Endothelial cell of umbilical vein (primary cell): ENCODE measurements at regions not wholly inside any gene's neighbourhood (a gene's known extent, or its start where the extent isn't known, plus 50 kb on each side); places are given as distances from the start of the nearest gene placed in this dataset.

Source experiments
- BruUV-seq: library from RNA; stranded (reverse); fragments of 400-500 nt; replicated peaks from 2 replicates; lab custom pipeline; 2021; lab: Mats Ljungman, UMichigan
- CTCF ChIA-PET: fragments of 300-600, 350-600 bp; sonication (Branson Sonifier 250); formaldehyde crosslinking; loops from one replicate; lab custom pipeline; 2021; ENCODE audit warnings: antibody characterized with exemption, inconsistent platforms; lab: Charles Lee
- POLR2A ChIA-PET: fragments of 300-600, 350-600 bp; sonication (Branson Sonifier 250); formaldehyde crosslinking; loops from one replicate; lab custom pipeline; 2021; ENCODE audit warnings: antibody characterized with exemption, inconsistent platforms; lab: Charles Lee
- DNase-seq: peaks from one replicate; pipeline ENCODE4 v3.0.0-alpha.2; 2011; ENCODE audit warnings: low read depth, low spot score
- FAIRE-seq: peaks from 2 replicates; lab custom pipeline; 2011; peaks lifted over from hg19 to GRCh38; lab: Jason Lieb, UNC
- H2AFZ ChIP-seq: 2 replicates; pipeline ENCODE4 v1.6.0; 2012; ENCODE audit warnings: low read depth, low read length, control low read depth, inconsistent platforms
- H3K27ac ChIP-seq: 2 replicates; pipeline ENCODE4 v1.5.1; 2011; ENCODE audit warnings: low read depth, mild to moderate bottlenecking, control low read depth, low read length, moderate library complexity; ENCODE audit not compliant: insufficient read depth
- H3K27me3 ChIP-seq, 2 experiments: 2 replicates each; pipeline versions ENCODE4 v1.6.0 to v1.6.1; 2011; ENCODE audit warnings: low read length in 2 of 2, mixed read lengths in 1 of 2; ENCODE audit not compliant: control insufficient read depth in 2 of 2, insufficient read depth in 2 of 2
- H3K36me3 ChIP-seq, 2 experiments: 2 replicates in 1 of 2; 3 replicates in 1 of 2; pipeline ENCODE4 v1.5.1; 2011; ENCODE audit warnings: low read length in 2 of 2, mild to moderate bottlenecking in 1 of 2, moderate library complexity in 1 of 2; ENCODE audit not compliant: control insufficient read depth in 2 of 2, insufficient read depth in 2 of 2; ENCODE audit errors: extremely low read depth in 1 of 2
- H3K4me1 ChIP-seq: 3 replicates; pipeline ENCODE4 v1.5.1; 2011; ENCODE audit warnings: mild to moderate bottlenecking, low read length; ENCODE audit not compliant: control insufficient read depth, insufficient read depth; ENCODE audit errors: extremely low read depth
- H3K4me2 ChIP-seq: 2 replicates; pipeline ENCODE4 v1.6.1; 2011; ENCODE audit warnings: low read length, control low read depth, mixed read lengths; ENCODE audit not compliant: insufficient read depth
- H3K4me3 ChIP-seq, 3 experiments: fragments of 200-600 bp in 1 of 3; sonication (generic), shearing (Covaris generic) in 1 of 3; replicated peaks in 1 of 3; 2 replicates each; pipeline ENCODE4 v1.5.1; 2011 to 2016; ENCODE audit warnings: control low read depth in 3 of 3, low read length in 3 of 3, mild to moderate bottlenecking in 2 of 3, inconsistent platforms in 1 of 3, low read depth in 1 of 3, moderate library complexity in 1 of 3; ENCODE audit not compliant: insufficient read depth in 1 of 3
- H3K79me2 ChIP-seq: 2 replicates; pipeline ENCODE4 v1.6.0; 2012; ENCODE audit warnings: low read length, inconsistent platforms; ENCODE audit not compliant: control insufficient read depth, insufficient read depth
- H3K9ac ChIP-seq: replicated peaks from 2 replicates; pipeline ENCODE3; 2011; ENCODE audit warnings: low read length, control low read depth; ENCODE audit not compliant: insufficient read depth; ENCODE audit errors: extremely low read depth
- H3K9me1 ChIP-seq: replicated peaks from 3 replicates; pipeline ENCODE4 v1.6.0; 2011; ENCODE audit warnings: mild to moderate bottlenecking, low read length; ENCODE audit not compliant: control insufficient read depth, insufficient read depth; ENCODE audit errors: extremely low read depth
- H3K9me3 ChIP-seq: replicated peaks from 2 replicates; pipeline ENCODE4 v1.5.1; 2012; ENCODE audit warnings: low read length, inconsistent platforms; ENCODE audit not compliant: control insufficient read depth, insufficient read depth
- H4K20me1 ChIP-seq: replicated peaks from 2 replicates; pipeline ENCODE3; 2011; ENCODE audit warnings: mild to moderate bottlenecking, low read length; ENCODE audit not compliant: control insufficient read depth, insufficient read depth; ENCODE audit errors: extremely low read depth
- CTCF ChIP-seq, 2 donors: IDR thresholded peaks; 1 replicate in 1 of 2; 2 replicates in 1 of 2; pipeline ENCODE4 v1.5.1; 2011; ENCODE audit warnings: low read length in 2 of 2, mild to moderate bottlenecking in 2 of 2, moderate library complexity in 2 of 2, control low read depth in 1 of 2, inconsistent platforms in 1 of 2, low read depth in 1 of 2; ENCODE audit not compliant: insufficient read depth in 1 of 2; ENCODE audit errors: extremely low read depth in 1 of 2
- EZH2 ChIP-seq: IDR thresholded peaks from 2 replicates; pipeline ENCODE4 v1.6.1; 2012; ENCODE audit warnings: borderline replicate concordance, low read depth, mild to moderate bottlenecking, moderate library complexity, low read length, inconsistent platforms; ENCODE audit not compliant: severe bottlenecking
- FOS ChIP-seq: IDR thresholded peaks from 2 replicates; pipeline ENCODE4 v1.6.1; 2011; ENCODE audit warnings: mild to moderate bottlenecking, low read length, moderate library complexity, borderline replicate concordance; ENCODE audit not compliant: insufficient read depth
- GATA2 ChIP-seq: IDR thresholded peaks from 2 replicates; pipeline ENCODE4 v1.7.0; 2011; ENCODE audit warnings: low read depth, mild to moderate bottlenecking, moderate library complexity, mixed read lengths, low read length; ENCODE audit not compliant: insufficient read length, insufficient read depth
- JUN ChIP-seq: IDR thresholded peaks from 2 replicates; pipeline ENCODE4 v1.6.1; 2011; ENCODE audit warnings: borderline replicate concordance, low read depth; ENCODE audit not compliant: insufficient read length, insufficient read depth
- MAX ChIP-seq: IDR thresholded peaks from 2 replicates; pipeline ENCODE4 v1.6.1; 2011; ENCODE audit not compliant: insufficient read depth, insufficient read length
- MYC ChIP-seq: IDR thresholded peaks from one replicate; pipeline ENCODE4 v1.6.1; 2011; ENCODE audit warnings: mild to moderate bottlenecking, low read depth, low read length
- POLR2A ChIP-seq: IDR thresholded peaks from 2 replicates; pipeline ENCODE4 v1.6.1; 2012; ENCODE audit warnings: low read depth, mild to moderate bottlenecking, control low read depth, low read length
- POLR2AphosphoS5 ChIP-seq: IDR thresholded peaks from 2 replicates; pipeline ENCODE4 v1.6.1; 2012; ENCODE audit warnings: low read depth, mild to moderate bottlenecking, control low read depth, low read length, moderate library complexity; ENCODE audit not compliant: insufficient read depth
- dilution Hi-C: fragments of 300-500 bp; cut with MboI; formaldehyde crosslinking; loops from one replicate; pipeline ENCODE4 v1.15.0; 2019; ENCODE audit warnings: low sequenced_read_pairs; ENCODE audit not compliant: extremely low pct_ligation_motif_present
- intact Hi-C: fragments of 100-400 bp; cut with micrococcal nuclease; formaldehyde crosslinking; loops from one replicate; pipeline ENCODE4 v1.10.0; 2022

DNA sequence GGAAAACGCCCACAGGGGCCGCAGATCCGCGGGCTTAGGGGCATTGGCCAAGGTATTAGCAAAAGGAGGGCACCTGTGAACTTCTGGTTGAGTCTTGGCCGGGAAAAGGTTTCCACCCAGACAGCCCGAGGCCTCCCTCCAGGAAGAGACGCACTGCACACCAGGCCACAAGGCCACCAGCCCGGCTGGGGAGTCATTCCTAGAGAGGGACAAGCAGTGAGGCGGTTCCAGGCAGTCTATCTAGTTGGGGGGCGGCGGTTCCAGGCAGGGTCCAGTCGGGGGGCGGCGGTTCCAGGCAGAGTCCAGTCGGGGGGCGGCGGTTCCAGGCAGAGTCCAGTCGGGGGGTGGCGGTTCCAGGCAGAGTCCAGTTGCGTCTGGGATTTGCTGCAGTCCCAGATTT is 518.5 kb downstream of the GLRX3 start:
- H3K4me1 ChIP-seq = no peaks in the 10 kb centered on the region
- dilution Hi-C loops = no loop called here
- no peak overlapping the region for H3K27ac ChIP-seq
- no peaks in the 10 kb centered on the region for H3K36me3 ChIP-seq
- H3K79me2 ChIP-seq = no peaks in the 10 kb centered on the region
- TF ChIP-seq POLR2A (no peak), GATA2 (no peak), EZH2 (no peak), FOS (no peak), MYC (no peak), MAX (no peak), POLR2AphosphoS5 (no peak), JUN (no peak), CTCF (IDR thresholded peaks at IDR 0.05; ENCODE audit: extremely low read depth in 1 of 2, insufficient read depth in 1 of 2, low read depth in 1 of 2, low read length in 2 of 2) (no peak)
- no peaks in the 10 kb centered on the region for H4K20me1 ChIP-seq
- no TSS peak for BruUV-seq
- no peak for DNase-seq
- no peaks in the 10 kb centered on the region for H3K27me3 ChIP-seq
- H3K9me3 ChIP-seq = peaks cover 11% of the 10 kb centered on the region
- H3K4me3 ChIP-seq = no peak overlapping the region
- intact Hi-C loops = no loop called here
- FAIRE-seq = no peak
- no peak overlapping the region for H3K9ac ChIP-seq
- H3K4me2 ChIP-seq = no peak overlapping the region
- no peaks in the 10 kb centered on the region for H3K9me1 ChIP-seq
- ChIA-PET CTCF (no interaction called here), POLR2A (no interaction called here)
- no peak overlapping the region for H2AFZ ChIP-seq
